Endothelial cell of umbilical vein (primary cell): ENCODE measurements at regions not wholly inside any gene's neighbourhood (a gene's known extent, or its start where the extent isn't known, plus 50 kb on each side); places are given as distances from the start of the nearest gene placed in this dataset.

ENCODE experiments used
- BruUV-seq: library from RNA; stranded (reverse); fragments of 400-500 nt; replicated peaks from 2 replicates; lab custom pipeline; 2021; lab: Mats Ljungman, UMichigan
- CTCF ChIA-PET: fragments of 300-600, 350-600 bp; sonication (Branson Sonifier 250); formaldehyde crosslinking; loops from one replicate; lab custom pipeline; 2021; ENCODE audit warnings: antibody characterized with exemption, inconsistent platforms; lab: Charles Lee
- POLR2A ChIA-PET: fragments of 300-600, 350-600 bp; sonication (Branson Sonifier 250); formaldehyde crosslinking; loops from one replicate; lab custom pipeline; 2021; ENCODE audit warnings: antibody characterized with exemption, inconsistent platforms; lab: Charles Lee
- DNase-seq: peaks from one replicate; pipeline ENCODE4 v3.0.0-alpha.2; 2011; ENCODE audit warnings: low read depth, low spot score
- FAIRE-seq: peaks from 2 replicates; lab custom pipeline; 2011; peaks lifted over from hg19 to GRCh38; lab: Jason Lieb, UNC
- H2AFZ ChIP-seq: 2 replicates; pipeline ENCODE4 v1.6.0; 2012; ENCODE audit warnings: low read depth, low read length, control low read depth, inconsistent platforms
- H3K27ac ChIP-seq: 2 replicates; pipeline ENCODE4 v1.5.1; 2011; ENCODE audit warnings: low read depth, mild to moderate bottlenecking, control low read depth, low read length, moderate library complexity; ENCODE audit not compliant: insufficient read depth
- H3K27me3 ChIP-seq, 2 experiments: 2 replicates each; pipeline versions ENCODE4 v1.6.0 to v1.6.1; 2011; ENCODE audit warnings: low read length in 2 of 2, mixed read lengths in 1 of 2; ENCODE audit not compliant: control insufficient read depth in 2 of 2, insufficient read depth in 2 of 2
- H3K36me3 ChIP-seq, 2 experiments: 2 replicates in 1 of 2; 3 replicates in 1 of 2; pipeline ENCODE4 v1.5.1; 2011; ENCODE audit warnings: low read length in 2 of 2, mild to moderate bottlenecking in 1 of 2, moderate library complexity in 1 of 2; ENCODE audit not compliant: control insufficient read depth in 2 of 2, insufficient read depth in 2 of 2; ENCODE audit errors: extremely low read depth in 1 of 2
- H3K4me1 ChIP-seq: 3 replicates; pipeline ENCODE4 v1.5.1; 2011; ENCODE audit warnings: mild to moderate bottlenecking, low read length; ENCODE audit not compliant: control insufficient read depth, insufficient read depth; ENCODE audit errors: extremely low read depth
- H3K4me2 ChIP-seq: 2 replicates; pipeline ENCODE4 v1.6.1; 2011; ENCODE audit warnings: low read length, control low read depth, mixed read lengths; ENCODE audit not compliant: insufficient read depth
- H3K4me3 ChIP-seq, 3 experiments: fragments of 200-600 bp in 1 of 3; sonication (generic), shearing (Covaris generic) in 1 of 3; replicated peaks in 1 of 3; 2 replicates each; pipeline ENCODE4 v1.5.1; 2011 to 2016; ENCODE audit warnings: control low read depth in 3 of 3, low read length in 3 of 3, mild to moderate bottlenecking in 2 of 3, inconsistent platforms in 1 of 3, low read depth in 1 of 3, moderate library complexity in 1 of 3; ENCODE audit not compliant: insufficient read depth in 1 of 3
- H3K79me2 ChIP-seq: 2 replicates; pipeline ENCODE4 v1.6.0; 2012; ENCODE audit warnings: low read length, inconsistent platforms; ENCODE audit not compliant: control insufficient read depth, insufficient read depth
- H3K9ac ChIP-seq: replicated peaks from 2 replicates; pipeline ENCODE3; 2011; ENCODE audit warnings: low read length, control low read depth; ENCODE audit not compliant: insufficient read depth; ENCODE audit errors: extremely low read depth
- H3K9me1 ChIP-seq: replicated peaks from 3 replicates; pipeline ENCODE4 v1.6.0; 2011; ENCODE audit warnings: mild to moderate bottlenecking, low read length; ENCODE audit not compliant: control insufficient read depth, insufficient read depth; ENCODE audit errors: extremely low read depth
- H3K9me3 ChIP-seq: replicated peaks from 2 replicates; pipeline ENCODE4 v1.5.1; 2012; ENCODE audit warnings: low read length, inconsistent platforms; ENCODE audit not compliant: control insufficient read depth, insufficient read depth
- H4K20me1 ChIP-seq: replicated peaks from 2 replicates; pipeline ENCODE3; 2011; ENCODE audit warnings: mild to moderate bottlenecking, low read length; ENCODE audit not compliant: control insufficient read depth, insufficient read depth; ENCODE audit errors: extremely low read depth
- CTCF ChIP-seq, 2 donors: IDR thresholded peaks; 1 replicate in 1 of 2; 2 replicates in 1 of 2; pipeline ENCODE4 v1.5.1; 2011; ENCODE audit warnings: low read length in 2 of 2, mild to moderate bottlenecking in 2 of 2, moderate library complexity in 2 of 2, control low read depth in 1 of 2, inconsistent platforms in 1 of 2, low read depth in 1 of 2; ENCODE audit not compliant: insufficient read depth in 1 of 2; ENCODE audit errors: extremely low read depth in 1 of 2
- FOS ChIP-seq: IDR thresholded peaks from 2 replicates; pipeline ENCODE4 v1.6.1; 2011; ENCODE audit warnings: mild to moderate bottlenecking, low read length, moderate library complexity, borderline replicate concordance; ENCODE audit not compliant: insufficient read depth
- GATA2 ChIP-seq: IDR thresholded peaks from 2 replicates; pipeline ENCODE4 v1.7.0; 2011; ENCODE audit warnings: low read depth, mild to moderate bottlenecking, moderate library complexity, mixed read lengths, low read length; ENCODE audit not compliant: insufficient read length, insufficient read depth
- JUN ChIP-seq: IDR thresholded peaks from 2 replicates; pipeline ENCODE4 v1.6.1; 2011; ENCODE audit warnings: borderline replicate concordance, low read depth; ENCODE audit not compliant: insufficient read length, insufficient read depth
- MAX ChIP-seq: IDR thresholded peaks from 2 replicates; pipeline ENCODE4 v1.6.1; 2011; ENCODE audit not compliant: insufficient read depth, insufficient read length
- POLR2A ChIP-seq: IDR thresholded peaks from 2 replicates; pipeline ENCODE4 v1.6.1; 2012; ENCODE audit warnings: low read depth, mild to moderate bottlenecking, control low read depth, low read length
- POLR2AphosphoS5 ChIP-seq: IDR thresholded peaks from 2 replicates; pipeline ENCODE4 v1.6.1; 2012; ENCODE audit warnings: low read depth, mild to moderate bottlenecking, control low read depth, low read length, moderate library complexity; ENCODE audit not compliant: insufficient read depth
- dilution Hi-C: fragments of 300-500 bp; cut with MboI; formaldehyde crosslinking; loops from one replicate; pipeline ENCODE4 v1.15.0; 2019; ENCODE audit warnings: low sequenced_read_pairs; ENCODE audit not compliant: extremely low pct_ligation_motif_present
- intact Hi-C: fragments of 100-400 bp; cut with micrococcal nuclease; formaldehyde crosslinking; loops from one replicate; pipeline ENCODE4 v1.10.0; 2022

- Histone ChIP-seq H3K36me3 (no peaks in the 10 kb centered on the region), H3K9me3 (no peaks in the 10 kb centered on the region), H3K4me1 (peaks cover 22% of the 10 kb centered on the region), H3K79me2 (no peaks in the 10 kb centered on the region), H3K27ac (no peak overlapping the region), H3K4me2 (no peak overlapping the region), H3K4me3 (no peak overlapping the region), H3K9ac (no peak overlapping the region), H2AFZ (no peak overlapping the region), H3K27me3 (no peaks in the 10 kb centered on the region), H4K20me1 (no peaks in the 10 kb centered on the region), H3K9me1 (no peaks in the 10 kb centered on the region)
- DNase-seq (no peak), FAIRE-seq (no peak)
- dilution Hi-C loops = no loop called here
- intact Hi-C loops = no loop called here
- ChIA-PET POLR2A (no interaction called here), CTCF (interaction anchor here (1.5 to 1.7 kb wide), 2 partner anchors 14 to 383 kb away, joined by 4 to 5 read pairs; no protein-coding TSS in a partner anchor)
- no TSS peak for BruUV-seq
- TF ChIP-seq JUN = no peak
- TF ChIP-seq FOS = no peak
- no peak for TF ChIP-seq CTCF (IDR thresholded peaks at IDR 0.05; ENCODE audit: extremely low read depth in 1 of 2, insufficient read depth in 1 of 2, low read depth in 1 of 2, low read length in 2 of 2)
- TF ChIP-seq POLR2AphosphoS5 = no peak
- no peak for TF ChIP-seq POLR2A
- no peak for TF ChIP-seq GATA2
- no peak for TF ChIP-seq MAX
Observed at GRCh38 chr4:31104577-31104976, 384.4 kb downstream of the PCDH7 start.
